ENCODE measurements at regions not wholly inside any gene's neighbourhood (a gene's known extent, or its start where the extent isn't known, plus 50 kb on each side); places are given as distances from the start of the nearest gene placed in this dataset.

DNA sequence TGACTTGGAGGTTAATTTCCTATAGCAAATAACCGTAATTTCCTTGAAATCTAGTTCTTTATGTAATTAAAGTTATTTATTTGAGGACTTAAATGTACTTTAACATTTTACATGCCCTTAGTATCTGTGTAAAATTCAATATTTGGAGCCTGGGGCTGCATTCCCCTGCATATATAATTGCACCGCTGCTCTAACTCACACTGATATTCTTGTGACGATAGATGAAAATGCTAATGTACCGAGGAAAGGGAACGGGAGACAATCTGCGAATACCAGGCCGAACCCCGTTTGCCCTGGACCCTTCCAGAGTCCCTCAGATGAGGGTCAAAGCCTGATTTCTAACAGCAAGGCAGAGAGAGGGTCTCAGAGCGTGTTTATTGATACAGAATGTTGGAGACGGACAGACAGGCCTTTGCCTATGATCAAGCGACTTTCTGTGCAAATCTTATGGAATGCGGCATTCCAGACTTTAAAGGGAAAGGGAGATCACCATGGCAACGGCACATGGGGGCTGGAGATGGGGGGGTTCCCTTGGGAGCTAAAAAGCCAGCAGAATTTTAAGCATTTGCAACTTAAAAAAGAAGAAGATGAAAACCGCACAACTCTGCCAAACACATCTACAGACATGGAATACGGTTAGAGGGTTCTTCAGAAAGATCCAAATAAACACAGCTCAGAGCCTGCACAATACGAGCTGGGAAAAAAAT lies 57.6 kb upstream of the TWIST2 start:
- peak; percentile 80 for DNase-seq (ENCODE audit: low spot score)

DNA sequence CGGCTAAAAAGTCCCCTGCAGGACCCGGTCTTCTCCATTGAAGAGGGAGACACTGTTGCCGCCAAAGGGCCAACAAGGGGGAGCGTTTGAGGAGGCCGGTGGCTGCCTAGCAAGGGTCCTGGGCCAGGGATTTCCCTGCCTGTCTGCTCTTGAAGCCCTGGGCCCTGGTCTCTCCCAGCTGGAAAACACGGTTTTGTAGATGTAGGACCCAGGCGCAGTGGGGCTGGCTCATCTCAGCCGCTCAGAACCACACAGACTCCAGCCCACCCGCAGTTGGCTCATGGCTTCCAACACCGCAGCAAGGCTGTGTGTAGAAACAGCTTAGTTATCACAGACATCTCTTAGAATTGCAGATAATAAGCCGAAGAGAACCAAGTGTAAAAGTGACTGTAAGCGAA lies 57.1 kb upstream of the TWIST2 start:
- DNase-seq (ENCODE audit: low spot score) = peak; percentile 31

DNA sequence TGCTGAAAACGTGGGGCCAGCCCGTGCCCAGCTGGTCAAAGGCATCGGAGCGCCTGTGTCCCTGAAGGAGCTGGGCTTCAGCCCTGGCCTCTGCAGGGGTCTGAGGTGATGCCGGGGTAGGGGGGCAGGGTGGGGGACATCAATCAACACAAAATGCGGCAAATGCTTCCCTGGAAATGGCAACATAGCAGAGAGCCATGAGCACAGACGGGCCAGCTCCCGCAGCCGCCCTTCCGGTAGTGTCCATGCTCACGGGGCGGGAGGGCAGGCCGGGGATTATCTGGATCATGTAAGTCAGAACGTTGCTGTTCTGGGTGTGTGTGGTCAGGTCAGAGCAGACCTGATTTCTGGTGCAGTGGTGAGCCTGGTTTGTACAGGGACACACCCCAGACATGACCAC lies 56.5 kb upstream of the TWIST2 start:
- DNase-seq (ENCODE audit: low spot score) = peak; percentile 51

GRCh38 chr2:238793306-238793705 lies 54.6 kb upstream of the TWIST2 start:
- no peak for DNase-seq (ENCODE audit: low spot score)

GRCh38 chr2:238793801-238794449 lies 54.0 kb upstream of the TWIST2 start:
- DNase-seq (ENCODE audit: low spot score) = no peak

DNA sequence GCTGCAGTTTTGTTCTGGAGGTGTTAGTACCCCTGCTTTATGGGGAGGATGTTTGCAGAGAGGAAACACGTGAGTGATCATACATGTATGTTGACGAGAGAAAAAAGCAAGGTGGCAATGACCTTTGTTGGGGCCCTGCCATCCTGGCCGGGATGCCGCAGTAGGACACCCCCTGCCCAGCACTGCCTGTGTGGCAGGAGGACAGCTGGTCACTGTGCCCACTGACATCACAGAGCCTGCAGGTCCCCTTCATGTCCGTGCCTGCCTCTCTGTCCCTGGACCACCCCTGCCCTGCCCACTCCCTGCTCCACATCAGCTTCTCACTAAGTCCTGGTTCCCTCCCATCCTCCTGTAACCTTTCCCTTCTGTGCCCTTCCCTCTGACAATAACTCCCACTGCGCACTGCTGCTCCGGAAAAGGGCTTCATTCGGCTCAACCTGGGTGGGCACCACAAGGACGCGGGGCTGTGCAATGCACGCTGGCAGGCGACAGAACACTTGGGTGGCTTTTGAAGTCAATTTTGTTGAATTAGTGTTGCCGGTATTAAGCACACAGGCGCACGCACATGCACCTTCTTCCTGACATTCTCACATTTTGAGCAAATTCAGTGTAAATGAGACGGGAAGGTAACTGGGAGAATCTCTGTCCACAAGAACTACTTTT lies 51.5 kb upstream of the TWIST2 start:
- no peak for DNase-seq (ENCODE audit: low spot score)

DNA sequence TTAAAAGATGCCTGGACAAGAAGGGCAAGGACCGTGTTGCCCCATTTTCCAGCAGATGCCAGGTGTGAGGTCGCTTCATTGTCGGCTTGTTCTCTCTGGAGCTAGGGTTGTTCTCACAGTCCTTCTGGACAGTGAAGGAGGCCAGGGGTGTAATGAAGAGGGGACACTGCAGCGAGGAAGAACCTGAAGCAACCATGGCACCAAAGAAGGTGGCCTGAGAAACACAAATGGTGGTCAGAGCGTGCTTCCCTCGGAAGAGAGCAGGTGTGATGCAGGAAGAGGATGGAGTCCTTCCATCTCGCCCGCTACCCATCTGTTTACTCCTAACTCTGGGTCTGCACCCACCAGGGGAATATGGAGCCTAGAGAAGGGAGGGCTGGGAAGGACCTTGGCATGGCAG lies 50.3 kb upstream of the TWIST2 start:
- DNase-seq (ENCODE audit: low spot score) = no peak

Measured in AG08395 (cell line).